ENCODE measurements at regions not wholly inside any gene's neighbourhood (a gene's known extent, or its start where the extent isn't known, plus 50 kb on each side); places are given as distances from the start of the nearest gene placed in this dataset.

DNA sequence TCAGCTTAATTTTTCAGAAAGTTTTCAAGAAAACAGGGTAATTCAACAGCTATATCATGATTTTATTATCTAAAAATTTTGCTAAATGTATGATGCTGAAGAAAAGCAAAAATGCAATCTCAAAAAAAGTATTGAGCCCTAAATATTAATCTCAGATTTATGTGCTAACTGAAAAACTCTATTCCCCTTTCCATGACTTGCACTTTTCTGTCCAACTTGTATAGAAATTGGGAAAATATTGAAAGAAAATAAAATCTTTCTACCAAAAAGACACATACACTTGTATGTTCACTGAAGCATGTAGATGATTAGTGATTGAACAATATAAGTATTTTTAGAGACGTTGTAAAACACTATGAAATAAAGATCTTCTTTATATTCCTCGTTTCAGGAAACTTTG lies 368.0 kb upstream of the ATXN7L3B start:
- TF ChIP-seq ZNF274 (IDR thresholded peaks at IDR 0.05; ENCODE audit: low read depth, low read length), result no peak
- TF ChIP-seq SUZ12 (IDR thresholded peaks at IDR 0.05; ENCODE audit: extremely low read depth, insufficient read depth, insufficient read length), result no peak
- TF ChIP-seq YY1 (IDR thresholded peaks at IDR 0.05; ENCODE audit: insufficient read depth, insufficient read length), result no peak
